Left hindlimb (tissue), 1 donor: ENCODE measurements at regions not wholly inside any gene's neighbourhood (a gene's known extent, or its start where the extent isn't known, plus 50 kb on each side); places are given as distances from the start of the nearest gene placed in this dataset.
"Not testable (repeated sequence)": the region's sequence is repeated elsewhere in the genome, so short reads cannot be mapped to it uniquely, and the experiment has no call there.

Source experiments
- DNase-seq: peaks from one replicate; pipeline ENCODE4 v3.0.0-alpha.2; 2018

DNA sequence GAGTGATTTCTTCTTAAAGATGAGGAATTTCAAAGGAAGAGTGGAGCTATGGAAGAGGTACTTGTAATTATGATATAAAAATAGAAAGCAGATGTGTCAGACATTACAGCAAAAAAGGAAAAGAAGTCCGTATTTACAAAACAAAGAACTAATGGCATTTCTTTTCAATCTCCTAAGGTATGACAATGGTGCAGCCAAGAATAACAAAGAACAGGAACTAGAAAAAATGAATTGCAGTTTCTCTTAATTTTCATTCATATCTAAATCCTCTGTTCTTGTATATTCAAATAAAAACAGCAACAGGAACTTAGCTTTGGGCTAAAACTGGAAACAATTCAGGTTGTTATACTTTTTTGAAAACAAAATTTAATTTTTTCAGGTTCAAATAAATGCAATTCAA is 105.1 kb downstream of the SPRY1 start:
- DNase-seq = no peak

- no peak for DNase-seq
Measured at GRCh38 chr4:123503698-123504363, 107.2 kb downstream of the SPRY1 start.

GRCh38 chr4:123505095-123506010 is 108.8 kb downstream of the SPRY1 start:
- peak; percentile 87 for DNase-seq

DNA sequence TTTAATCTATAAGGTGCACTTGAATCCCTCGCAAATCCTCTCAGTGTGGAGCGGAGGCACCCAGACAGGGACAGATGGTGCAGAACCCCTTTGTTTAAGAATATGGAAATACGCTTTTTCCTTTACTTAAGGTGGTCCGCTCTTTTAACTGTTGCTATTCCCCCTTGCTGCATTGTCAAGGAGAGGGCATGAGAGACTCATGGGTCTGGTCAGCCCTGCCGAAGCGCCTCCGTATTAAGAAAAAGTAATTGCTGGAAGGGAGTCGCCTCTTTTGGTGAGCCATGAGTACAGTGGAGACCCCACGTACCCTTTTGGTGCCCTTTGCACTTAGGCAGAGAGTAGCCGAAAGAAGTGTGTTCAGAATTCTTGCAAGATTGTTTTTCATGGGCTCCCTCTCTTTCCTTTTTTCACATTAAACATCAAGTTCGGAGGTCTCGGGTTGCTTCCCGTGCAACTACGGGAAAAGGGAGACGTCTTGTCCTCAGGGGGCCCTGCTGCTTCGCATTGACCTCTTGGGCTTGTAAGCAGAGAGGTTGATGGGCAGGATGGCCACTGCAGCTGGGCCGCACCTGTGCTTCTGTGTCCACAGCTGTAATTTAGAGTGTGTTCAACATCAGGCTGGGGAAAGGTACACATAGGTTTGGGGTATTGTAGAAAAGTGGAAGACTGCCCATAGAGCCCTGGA is 109.6 kb downstream of the SPRY1 start:
- DNase-seq = no peak

- DNase-seq = no peak
Measured at GRCh38 chr4:123507376-123507775, 110.8 kb downstream of the SPRY1 start.

DNA sequence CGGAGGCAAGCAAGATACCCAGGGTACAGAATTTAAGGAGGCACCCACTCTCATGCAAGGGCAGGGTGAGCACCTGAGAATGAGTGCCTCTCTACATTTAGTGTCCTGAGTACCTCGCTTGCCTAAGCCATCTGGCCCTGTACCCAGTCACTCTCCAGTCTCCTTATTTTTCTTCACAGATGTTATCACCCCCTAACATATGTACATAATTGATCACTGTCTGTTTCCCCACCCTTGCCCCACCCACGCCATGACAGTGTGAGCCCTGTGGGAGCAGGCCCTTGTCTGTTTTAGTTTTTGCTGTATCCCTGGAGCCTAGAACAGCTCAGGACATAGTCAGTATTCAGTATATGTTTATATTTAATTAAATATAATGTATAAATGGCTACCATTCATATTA is 113.6 kb downstream of the SPRY1 start:
- DNase-seq = no peak

- DNase-seq = no peak
Measured at GRCh38 chr4:123510659-123511058, 114.1 kb downstream of the SPRY1 start.

DNA sequence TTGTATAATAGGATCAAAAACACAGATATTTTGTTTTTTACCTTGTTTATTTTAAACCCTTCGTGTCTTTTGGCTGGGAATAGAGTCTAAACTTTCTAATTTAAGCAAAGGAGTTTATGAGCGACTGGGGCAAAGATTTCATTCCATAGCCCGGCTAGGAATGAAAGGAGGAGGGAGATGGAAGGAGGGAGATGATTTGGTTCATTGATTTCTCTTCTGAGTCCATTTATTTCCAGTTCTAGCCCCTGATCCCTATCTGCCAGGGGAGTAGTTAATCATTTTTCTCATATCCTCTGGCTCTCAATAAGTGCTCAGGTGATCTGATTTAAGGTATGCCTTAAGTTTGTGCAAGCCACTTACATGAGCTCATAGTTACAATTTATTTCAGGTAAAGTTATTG is 120.0 kb downstream of the SPRY1 start:
- DNase-seq = no peak

DNA sequence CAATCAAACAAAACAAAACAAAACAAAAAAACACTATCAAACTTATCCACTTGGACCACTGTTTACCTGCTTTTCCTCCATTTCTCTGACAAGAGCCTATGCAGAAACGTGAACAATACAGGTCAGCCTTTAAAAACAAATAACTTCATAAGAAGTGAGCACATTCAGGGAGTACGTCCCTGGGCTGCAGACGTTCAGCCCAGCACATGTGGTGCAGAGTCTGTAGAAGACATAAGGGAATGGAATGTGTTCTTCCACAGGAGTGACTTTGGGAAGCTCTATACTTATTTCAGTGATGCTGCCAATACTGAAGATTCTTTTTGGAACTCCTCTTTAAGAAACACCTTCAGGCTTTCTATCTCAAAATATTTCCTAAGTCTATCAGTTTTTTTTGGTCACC is 120.6 kb downstream of the SPRY1 start:
- no peak for DNase-seq

- no peak for DNase-seq
Measured at GRCh38 chr4:123517971-123518370, 121.4 kb downstream of the SPRY1 start.

DNA sequence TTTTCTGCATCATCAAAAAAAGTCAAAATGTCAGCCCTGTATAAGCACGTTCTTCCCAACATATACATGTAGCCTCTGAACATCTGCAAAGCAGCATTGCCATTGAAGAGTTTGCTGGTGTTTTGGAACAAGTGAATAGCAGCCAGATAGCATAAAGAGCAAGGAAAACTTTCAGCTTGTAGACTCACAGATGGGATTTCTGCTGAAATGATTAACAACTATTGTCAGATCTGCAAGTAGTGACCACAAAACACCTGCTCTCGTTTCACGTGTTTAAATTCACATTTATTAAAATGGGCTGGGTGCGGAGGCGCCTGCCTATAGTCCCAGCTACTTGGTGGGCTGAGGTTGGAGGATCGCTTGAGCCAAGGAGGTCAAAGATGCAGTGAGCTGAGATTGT is 123.7 kb downstream of the SPRY1 start:
- DNase-seq = no peak

DNA sequence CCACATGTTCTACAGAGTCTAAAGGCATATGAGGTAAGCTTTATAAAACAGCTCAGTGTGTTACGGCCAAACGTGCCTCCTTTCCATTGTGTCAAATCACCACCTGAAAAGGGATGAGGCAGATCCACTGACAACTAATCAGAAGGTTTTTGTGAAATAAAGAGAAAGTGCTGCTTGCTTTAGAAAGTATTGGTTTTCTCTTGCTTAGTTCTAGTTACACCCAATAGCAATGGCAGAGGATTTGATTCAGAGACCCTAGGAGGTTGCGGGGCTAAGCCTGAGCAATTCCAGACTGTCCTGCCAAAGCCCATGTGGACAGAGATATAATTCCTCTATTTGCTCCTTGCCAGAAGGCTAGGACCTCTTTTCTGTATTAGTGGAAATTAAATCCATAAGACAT is 125.5 kb downstream of the SPRY1 start:
- DNase-seq = no peak

DNA sequence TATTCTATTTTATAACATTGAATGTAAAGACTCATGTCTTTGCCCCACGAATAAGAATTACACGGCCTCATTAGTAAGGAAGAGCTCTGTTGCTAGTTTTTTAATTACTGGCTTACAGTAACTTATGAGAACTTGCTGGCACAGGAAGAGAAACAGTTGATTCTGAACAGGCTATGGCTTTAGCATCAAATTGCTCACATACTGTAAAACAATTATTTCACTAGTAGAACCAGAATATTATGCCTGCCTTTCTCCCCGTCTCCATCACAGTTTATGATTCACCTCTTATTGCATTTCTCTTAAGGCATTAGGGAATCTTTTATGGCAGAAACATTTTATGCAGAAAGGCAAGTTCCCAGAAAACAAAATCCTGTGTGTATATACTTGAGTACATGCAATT is 126.1 kb downstream of the SPRY1 start:
- DNase-seq = no peak

DNA sequence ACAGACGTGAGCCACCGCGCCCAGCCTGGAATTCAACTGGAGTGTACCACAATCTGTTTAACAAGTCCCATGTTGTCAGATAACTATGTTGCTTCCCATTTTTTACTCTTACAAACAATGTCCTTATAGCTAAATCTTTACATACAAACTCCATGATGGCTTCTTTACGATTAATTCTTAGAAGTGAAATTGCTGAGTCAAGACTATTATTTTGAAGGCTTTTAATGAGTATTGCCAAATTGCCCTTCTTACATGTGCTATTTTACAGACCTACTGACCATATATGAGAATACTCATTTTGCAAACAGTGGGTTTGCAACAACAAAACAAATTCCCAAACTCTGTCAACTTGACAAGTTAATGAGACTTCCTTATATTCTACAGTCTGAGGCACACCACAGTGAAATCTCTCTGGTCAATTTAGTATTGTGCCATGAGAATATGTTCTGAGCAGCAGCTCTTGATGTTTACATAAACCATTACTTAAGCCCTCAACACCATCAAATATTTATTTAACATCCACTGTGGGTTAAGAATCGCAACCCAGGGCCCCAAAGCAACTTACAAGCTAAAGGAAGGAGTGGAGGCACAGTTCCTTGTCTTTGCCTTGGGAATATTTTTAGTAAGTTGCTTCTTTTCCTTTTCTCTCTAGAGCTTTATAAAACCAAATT is 128.5 kb downstream of the SPRY1 start:
- DNase-seq = no peak

DNA sequence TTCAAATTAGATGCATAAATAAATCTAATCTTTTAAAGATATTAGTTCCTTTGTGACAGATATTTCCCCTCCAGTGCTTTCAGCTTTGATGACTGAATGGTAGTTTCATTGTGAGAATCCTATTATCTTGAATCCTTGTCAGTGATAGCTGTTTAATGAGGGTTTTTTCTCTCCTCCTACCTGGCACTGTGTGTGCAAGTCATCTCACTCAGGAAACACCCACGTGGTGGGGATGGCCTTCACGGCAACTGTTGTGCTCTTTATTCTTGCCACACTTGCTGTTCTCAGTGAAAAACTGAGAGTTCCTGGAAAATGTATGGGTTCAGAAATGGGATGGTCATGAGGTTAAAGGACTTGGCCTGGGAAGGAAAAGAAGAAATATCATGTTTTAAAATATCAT is 129.9 kb downstream of the SPRY1 start:
- no peak for DNase-seq

- DNase-seq = no peak
Measured at GRCh38 chr4:123528501-123529277, 132.1 kb downstream of the SPRY1 start.

GRCh38 chr4:123529278-123529568 is 132.6 kb downstream of the SPRY1 start:
- no peak for DNase-seq

DNA sequence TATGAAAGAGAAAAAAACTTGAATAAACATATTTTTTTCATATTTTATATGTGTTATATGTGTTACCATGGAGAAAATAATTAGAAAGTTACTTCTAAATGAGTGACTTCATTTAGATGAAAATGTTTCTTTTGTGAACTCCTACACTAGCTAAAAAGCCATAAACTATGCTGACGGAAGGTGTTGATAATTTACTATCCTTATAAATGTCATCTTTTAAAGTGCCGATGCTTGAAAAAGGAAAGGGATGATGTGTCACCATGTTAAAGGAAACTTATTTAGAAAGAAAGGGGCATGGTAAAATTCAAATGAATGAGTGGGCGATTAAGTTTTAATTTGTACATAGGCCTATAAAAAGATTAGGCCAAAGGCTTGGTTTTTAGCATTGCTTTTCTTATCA is 133.8 kb downstream of the SPRY1 start:
- DNase-seq = no peak

- DNase-seq = no peak
Measured at GRCh38 chr4:123535037-123535748, 138.6 kb downstream of the SPRY1 start.

- no peak for DNase-seq
Measured at GRCh38 chr4:123536225-123536624, 139.6 kb downstream of the SPRY1 start.

DNA sequence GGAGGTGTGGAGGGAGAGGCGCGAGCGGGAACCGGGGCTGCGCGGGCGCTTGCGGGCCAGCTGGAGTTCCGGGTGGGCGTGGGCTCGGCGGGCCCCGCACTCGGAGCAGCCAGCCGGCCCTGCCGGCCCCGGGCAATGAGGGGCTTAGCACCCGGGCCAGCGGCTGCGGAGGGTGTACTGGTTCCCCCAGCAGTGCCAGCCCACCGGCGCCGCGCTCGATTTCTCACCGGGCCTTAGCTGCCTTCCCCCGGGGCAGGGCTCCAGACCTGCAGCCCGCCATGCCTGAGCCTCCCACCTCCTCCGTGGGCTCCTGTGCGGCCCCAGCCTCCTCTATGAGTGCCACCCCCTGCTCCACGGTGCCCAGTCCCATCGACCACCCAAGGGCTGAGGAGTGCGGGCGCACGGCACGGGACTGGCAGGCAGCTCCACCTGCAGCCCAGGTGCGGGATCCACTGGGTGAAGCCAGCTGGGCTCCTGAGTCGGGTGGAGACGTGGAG is 141.4 kb downstream of the SPRY1 start:
- DNase-seq = not testable (repeated sequence)
